ENCODE measurements at regions not wholly inside any gene's neighbourhood (a gene's known extent, or its start where the extent isn't known, plus 50 kb on each side); places are given as distances from the start of the nearest gene placed in this dataset.
"Not testable (repeated sequence)": the region's sequence is repeated elsewhere in the genome, so short reads cannot be mapped to it uniquely, and the experiment has no call there.

DNA sequence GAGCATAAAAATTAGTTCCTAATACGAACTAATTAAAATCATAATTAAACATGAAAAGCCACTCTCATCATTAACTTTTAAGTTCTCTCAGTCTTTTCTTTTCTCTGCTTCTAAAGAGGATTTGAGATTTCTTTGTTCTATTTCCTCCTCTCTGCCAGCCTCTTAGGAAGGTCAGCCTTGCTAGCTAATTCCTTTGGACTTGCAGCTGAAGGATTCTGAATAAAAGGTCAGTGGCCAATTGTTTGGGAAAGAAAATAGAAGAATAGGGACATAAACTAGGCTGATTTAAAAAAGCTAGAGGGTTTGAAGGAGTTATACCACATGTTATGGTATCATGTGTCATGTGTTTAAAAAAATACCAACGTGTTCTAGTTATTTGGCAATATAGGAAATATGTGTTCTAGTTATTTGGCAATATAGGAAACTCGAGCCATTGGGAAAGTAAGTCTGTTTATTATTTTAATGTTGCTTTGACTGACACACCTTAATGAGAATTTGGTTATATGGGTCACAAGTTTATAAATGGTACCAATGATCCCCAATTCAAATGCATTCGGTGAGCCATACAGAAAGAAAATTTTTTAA lies 1668.7 kb upstream of the PCDH7 start:
- DNase-seq: no peak

DNA sequence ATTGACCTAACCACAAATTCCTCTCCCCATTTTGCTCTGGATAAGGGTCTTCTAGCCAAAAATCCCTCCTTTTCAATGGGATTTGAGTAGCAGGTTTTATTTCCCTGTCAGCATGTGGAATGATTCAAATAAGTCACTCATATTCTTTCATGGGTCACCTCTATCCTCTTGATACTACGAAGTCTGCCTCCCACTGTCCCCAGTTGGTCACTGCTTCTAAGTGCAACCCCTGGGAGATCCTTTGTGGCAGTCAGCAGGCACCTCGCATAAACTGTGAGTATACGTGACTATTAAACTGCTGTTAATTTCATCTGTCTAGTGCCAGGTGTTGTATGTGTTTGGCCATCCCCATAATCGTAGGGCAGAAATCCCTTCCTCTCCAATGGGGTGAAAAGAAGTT lies 1667.9 kb upstream of the PCDH7 start:
- no peak for DNase-seq

DNA sequence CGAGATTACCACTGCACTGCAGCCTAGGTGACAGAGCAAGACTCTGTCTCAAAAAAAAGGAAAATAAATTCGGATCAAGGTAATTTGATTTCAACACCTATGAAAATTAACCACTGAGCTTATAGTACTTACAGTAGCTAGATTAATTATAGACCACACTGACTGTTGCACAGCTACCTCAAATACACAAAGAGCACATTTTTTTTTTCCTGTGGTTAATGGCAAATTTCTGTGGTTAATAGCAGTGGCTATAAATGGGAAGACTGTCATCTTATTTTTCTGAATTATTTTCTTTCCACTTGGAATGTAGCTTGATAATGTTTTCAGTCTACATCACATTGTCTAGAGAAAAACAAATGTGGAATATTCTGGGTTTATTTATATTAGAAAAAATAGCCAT lies 1661.6 kb upstream of the PCDH7 start:
- no peak for DNase-seq

DNA sequence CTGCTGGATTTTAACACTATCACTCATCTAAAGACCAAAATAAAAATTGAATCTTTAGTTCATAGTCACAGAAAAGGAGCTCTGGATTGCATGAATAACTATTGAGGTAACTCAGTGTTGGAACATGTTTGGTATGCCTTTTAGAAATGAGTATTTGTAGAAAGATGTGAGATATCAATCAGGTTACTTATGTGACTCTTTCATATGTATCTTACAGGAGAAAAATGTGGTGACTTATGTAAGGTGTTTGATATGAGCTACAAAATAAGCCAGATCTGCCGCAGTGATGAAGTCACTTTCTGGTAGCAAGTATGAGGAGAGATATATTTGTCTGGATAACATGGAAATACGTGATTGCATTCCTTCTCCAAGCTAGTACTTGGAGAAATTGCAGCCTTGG lies 1653.3 kb upstream of the PCDH7 start:
- no peak for DNase-seq

DNA sequence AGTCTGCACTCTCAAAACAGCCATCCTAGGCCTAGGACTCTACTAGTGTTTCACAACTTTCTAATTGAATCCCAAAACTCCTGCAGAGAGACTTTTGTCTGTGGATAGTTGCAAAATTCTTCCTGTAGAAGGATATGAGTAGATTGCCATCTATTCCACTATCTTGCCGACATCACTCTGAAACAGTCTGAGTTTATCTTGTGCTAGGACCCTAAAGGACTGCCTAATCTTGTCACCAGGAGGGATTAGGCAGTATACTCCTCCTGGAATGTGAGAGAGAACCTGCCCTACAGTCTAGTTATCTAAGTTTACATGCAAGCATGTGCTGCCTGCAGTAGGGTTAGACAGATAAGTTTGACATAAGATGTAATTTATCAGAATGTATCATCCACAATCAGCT lies 1646.6 kb upstream of the PCDH7 start:
- DNase-seq: no peak

DNA sequence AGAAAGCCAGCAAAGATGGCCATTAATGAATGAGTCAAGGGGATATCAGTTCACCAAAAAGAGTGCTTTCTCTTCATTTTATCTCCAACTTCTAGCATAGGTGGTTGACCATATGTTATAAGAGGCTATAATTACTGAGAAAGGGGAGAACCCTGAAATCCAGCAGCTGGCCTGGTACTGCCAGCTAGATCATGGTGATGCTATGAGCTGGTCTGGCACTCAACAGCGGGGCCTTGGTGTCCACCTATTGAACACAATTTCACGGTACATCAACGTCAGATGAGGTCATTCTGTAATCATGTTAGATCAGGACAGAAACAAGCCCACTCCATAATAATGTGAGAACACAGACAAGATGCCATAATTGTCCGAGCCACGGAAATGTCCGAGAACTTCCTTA lies 1644.8 kb upstream of the PCDH7 start:
- DNase-seq: no peak

DNA sequence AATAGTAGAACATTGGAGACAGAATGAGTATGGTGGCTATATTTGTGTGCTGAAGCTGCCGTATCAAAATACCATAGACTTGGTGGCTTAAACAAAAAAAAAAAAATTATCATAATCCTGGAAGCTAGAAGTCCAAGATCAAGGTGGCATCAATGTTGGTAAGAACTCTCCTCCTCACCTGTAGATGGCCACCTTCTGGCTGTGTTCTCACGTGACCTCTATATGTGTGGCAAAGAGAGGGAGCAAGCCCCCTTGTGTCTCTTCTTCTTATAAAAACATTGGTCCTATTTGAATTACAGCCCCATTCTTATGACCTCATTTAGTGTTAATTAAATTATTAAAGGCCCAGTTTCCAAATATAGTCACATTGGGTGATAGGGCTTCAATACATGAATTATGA lies 1640.9 kb upstream of the PCDH7 start:
- DNase-seq: no peak

DNA sequence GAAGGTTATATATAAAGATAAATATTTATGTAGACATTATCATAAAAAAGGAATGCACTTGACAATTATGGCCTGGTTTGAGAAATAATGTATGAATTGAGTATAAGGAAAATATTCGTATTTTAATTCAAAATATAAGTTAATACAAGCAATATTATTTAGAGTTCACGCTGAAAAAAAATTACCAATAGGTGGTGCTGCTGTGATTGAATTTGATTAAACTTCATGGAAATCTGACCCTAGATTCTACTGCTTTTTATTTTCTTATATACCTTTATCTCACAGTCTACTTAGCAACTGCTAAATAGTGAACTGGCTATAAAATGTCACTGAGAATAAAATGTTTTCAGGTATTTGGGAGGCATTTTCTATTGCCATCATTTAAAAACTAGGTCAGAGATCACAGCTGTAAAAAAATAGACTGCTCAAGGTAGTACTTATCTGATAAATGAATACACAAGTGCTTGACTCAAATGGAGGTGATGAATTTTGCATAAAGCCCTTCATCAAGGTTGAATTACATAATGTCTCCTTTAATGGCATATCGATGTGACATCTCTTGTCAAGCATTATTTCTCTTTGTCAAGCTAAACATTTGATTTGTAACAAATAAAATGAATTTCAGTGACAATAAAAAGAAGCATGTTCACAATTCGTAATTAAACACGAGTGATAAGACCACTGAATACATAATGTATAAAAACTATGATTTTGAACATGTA lies 1638.8 kb upstream of the PCDH7 start:
- DNase-seq: no peak

DNA sequence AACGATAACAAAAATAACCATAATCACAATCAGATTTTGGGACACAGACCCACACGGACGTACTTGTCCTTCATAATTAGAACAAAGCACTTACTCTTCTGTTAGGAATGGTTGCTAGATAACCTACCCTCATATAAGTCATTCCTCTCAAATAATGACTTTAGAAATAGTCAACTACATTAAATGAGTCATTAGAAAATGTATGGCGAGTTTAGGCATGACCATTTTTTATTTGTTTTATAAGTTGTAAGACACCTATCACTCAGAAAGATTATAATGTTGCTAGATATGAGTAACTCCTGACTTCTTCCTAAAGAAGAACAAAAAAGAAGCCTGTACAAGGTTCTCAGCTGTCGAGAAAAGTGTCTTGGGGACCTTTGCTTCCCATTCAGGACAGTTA lies 1637.5 kb upstream of the PCDH7 start:
- no peak for DNase-seq

DNA sequence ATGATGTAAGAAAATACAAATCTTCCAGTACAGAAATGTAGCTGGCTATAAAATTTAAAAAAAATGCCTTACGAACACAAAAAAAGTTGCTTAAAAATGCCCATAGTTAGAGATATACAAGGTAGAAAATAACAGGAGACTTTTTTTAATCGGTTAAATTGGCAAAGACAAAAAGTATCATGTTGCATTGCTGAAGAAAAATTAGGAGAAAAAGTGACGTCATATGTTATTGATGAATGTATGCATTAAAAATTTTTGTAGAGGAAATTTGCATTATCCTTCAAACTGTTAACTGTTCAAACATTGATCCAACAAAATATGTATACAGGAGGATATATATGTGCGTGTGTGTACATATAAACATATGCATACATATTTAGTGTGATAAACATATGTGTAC lies 1634.4 kb upstream of the PCDH7 start:
- DNase-seq: no peak

DNA sequence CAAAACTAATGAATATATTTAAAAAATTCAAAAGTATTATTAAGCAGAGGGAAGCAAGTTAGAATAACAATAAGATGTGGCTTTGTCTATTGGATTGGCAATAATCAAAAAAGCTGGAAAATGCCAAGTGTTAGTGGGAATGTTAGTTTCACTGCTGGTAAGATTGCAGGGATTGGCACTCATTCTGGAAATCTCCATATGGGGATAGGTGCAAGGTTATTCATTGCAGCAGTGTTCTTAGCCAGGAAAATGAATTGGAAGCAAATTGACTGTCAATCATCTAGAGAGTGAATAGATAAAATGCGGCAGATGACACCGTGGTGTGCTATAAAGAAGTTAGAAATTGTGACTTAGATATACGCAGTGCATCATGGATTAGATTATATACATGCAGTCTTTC lies 1615.5 kb upstream of the PCDH7 start:
- no peak for DNase-seq

DNA sequence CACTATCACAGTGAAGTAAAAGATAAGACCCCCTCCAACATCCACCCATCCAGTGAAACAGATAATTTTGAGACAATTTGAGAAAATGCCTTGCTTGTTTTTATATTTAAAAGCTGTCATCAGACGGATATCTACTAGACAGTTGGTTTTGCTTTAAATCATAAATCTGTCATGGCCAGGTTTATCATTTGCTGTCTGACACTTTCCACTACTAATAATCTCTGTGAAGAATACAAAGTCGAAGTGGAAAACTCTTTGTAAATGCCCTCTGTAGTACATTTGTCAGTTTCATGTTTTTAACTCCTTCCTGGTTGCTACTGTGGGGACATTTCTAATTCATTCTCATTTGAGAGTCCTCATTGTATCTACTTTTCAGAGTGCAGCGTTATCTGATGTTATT lies 1606.2 kb upstream of the PCDH7 start:
- DNase-seq: no peak

DNA sequence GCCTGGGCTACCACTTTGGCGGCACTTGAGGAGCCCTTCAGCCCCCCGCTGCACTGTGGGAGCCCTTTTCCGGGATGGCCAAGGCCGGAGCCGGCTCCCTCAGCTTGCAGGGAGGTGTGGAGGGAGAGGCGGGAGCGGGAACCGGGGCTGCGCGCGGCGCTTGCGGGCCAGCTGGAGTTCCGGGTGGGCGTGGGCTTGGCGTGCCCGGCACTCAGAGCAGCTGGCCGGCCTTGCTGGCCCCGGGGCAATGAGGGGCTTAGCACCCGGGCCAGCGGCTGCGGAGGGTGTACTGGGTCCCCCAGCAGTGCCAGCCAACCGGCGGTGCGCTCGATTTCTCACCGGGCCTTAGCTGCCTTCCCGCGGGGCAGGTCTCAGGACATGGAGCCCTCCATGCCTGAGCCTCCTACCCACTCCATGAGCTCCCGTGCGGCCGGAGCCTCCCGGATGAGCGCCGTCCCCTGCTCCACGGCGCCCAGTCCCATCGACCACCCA lies 1602.9 kb upstream of the PCDH7 start:
- DNase-seq: not testable (repeated sequence)

DNA sequence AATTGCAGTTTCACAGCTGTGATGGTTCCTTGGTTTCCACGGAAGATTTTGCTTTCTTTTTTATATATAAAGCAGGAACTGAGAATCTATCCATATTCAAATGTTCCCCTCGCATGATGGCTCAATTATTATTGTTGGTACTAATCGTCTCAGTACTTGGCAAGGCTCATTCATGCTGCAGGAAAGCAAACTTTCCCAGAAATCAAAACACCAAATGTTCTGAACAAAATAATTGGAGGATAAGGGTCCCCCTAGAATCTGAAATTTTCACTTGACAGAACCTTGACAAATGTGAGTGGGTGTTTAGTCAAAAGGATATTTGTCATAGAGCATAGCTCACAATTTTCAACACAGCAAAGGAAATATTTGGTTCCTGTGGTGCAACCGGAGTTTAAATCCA lies 1598.6 kb upstream of the PCDH7 start:
- DNase-seq: no peak

DNA sequence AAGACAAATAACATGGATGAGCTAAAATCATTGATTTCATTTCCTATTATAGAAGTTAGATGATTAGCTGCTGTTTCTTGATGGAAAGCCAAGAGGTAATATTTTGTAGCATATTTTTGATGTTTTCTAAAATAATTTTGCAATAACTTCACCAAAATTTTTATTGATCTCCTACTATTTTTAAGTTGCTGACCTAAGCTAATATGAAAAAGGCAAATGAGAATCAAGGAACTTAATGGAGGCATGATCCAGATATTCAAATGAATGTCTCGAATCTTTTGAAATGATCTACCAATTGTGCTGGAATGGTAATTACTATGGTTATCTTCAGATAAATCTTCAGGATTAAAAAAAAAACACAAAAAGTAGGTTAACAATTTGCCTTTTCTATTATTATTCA lies 1591.4 kb upstream of the PCDH7 start:
- no peak for DNase-seq

DNA sequence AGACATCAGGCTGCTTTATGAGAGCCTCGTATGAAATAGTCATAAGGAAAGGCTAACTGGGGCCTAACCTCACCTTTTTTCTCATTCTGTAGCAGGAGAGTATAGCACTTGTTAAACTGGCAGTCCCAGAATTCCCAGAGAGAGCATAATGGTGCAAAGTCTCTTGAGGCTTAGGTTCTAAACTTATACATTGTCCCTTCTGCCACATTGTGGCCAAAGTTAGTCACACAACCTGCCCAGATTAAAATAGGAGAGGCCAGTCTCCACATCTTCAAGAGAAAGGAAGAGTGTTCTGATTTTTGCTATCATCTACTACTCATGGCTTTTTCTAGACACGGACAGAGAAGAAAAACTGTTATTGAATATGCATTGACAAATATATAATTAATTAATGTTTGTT lies 1588.9 kb upstream of the PCDH7 start:
- DNase-seq: no peak

DNA sequence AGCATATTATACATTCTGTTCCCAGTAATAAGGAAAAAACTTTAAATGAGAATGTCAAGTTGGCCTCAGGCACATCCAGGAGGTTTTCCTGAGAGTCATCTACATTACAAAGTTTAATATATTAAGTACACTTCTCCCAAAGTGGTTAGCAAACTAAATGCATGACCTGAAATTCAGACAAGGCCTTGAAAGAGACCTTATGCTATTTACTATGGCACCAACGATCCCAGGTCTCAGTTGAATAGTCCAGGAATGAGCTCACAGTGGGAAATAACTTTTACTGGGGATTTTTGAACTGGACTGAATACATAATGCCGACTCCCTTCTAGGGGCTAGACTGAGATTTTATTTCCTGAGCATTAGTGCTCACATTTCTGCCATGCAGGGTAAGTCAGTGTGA lies 1577.5 kb upstream of the PCDH7 start:
- DNase-seq: no peak

DNA sequence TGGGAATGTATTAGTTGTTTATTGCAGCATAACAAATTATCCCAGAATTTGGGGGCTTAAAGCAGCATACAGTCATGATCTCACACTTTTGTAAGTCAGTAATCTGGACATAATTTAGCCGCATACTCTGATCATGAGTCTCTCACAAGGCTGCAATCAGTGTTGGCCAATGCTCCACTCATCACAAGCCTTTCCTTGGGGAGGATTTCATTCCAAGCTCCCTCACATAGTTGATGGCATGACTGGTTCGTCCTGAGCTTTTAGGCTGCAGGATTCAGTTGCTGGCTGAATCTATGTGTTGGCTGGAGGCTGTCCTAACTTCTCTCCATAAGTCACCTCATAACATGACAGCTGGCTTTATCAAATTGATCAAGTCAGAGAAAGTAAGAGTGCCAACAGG lies 1568.6 kb upstream of the PCDH7 start:
- no peak for DNase-seq

DNA sequence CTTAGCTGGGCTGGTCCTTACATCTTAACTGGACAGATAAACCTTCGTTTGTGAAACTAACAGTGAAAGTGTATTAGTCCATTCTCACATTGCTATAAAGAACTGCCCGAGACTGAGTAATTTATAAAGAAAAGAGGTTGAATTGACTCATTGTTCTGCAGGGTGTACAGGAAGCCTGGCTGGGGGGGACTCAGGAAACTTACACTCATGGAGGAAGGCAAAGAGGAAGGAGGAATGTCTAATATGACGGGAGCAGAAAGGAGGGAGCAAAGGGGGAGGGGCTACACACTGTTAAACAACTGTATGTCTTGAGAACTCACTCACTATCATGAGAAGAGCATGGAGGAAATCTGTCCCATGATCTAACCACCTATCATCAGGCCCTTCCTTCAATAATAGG lies 1566.5 kb upstream of the PCDH7 start:
- DNase-seq: no peak

DNA sequence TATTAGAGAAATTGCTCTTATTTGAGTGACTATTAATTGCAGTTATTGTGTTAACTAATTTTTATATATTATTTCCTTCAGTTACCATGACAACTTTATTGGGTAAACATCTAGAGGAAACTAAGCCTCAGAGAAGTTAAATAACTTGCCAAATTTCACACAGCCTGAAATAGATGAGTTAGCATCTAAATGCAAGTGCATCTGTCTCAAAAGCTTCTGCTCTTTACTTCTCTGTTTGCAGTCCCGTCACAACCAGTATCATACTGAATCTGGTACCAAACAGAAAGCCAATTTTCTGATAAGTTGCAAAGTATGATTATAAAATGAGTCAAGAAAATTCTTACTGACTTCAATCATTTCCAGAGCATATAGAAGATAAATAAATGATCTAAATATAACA lies 1544.9 kb upstream of the PCDH7 start:
- DNase-seq: no peak

DNA sequence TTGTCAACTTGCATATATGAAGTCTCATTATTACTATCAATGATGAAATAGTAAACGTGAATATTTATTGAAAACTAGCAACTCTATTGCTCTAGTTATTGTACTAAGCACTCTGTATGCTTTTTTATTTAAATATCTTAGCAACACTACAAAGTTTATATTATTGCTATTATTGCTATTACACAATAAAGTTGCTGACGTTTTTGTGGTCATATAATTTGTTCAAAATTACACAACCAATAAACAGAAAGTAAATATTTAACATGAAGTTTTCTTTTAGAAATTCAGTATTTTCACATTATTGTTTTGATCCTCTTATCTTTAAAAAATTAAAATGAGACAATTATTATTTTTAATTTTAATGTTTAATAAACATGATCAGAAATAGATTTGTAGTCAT lies 1521.1 kb upstream of the PCDH7 start:
- DNase-seq: no peak

DNA sequence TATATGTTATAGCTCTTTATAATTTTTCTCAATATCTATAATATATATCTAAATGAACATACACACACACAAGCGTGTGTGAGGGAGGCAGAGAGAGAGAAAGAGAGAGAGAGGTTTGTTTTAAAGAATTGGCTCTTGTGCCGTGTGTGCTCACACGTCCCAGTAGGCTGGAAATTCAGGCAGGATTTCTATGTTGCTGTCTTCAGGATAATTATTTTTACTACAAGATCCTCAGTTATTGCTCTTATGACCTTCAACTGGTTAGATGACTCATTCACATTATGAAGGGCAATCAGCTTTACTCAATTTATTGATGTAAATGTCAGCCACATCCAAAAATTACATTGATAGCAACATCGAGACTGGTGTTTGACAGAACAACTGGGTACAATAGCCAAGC lies 1520.7 kb upstream of the PCDH7 start:
- no peak for DNase-seq

DNA sequence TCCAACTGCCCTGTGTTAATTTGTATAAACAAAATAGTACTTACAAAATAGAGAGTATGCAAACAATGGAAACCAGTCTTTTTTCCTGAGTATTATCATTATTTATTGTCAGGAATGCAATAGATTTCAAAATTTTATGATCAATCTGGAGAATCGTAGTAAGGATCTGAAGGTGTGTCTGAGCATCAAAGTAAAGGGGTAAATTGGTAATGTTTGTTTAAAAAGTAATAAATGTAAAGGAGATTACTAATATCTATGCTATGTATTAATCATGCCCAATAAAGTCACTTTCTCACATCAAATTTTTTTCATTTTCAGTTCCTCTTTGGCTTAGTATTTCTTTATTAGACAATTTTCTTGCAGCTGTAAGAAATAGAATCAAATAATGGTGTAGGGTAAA lies 1507.1 kb upstream of the PCDH7 start:
- DNase-seq: no peak

DNA sequence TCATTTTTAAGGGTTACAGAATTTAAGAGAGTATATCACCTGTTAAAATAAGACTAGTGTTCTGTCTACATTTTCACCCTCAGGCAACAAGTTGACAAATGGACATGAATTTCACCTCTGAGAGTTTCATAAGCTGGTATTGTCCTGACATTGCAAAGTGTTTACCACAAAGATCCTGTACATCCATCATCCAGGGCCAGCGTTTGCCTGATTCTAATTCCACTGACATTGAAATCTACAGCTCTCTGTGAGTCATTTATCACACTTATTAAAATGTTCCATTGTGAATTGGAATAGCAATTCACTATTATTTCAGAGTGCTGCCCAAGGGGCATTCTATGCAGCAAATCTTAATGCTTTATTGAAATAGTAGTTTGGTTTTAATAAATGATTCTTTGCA lies 1499.4 kb upstream of the PCDH7 start:
- no peak for DNase-seq

DNA sequence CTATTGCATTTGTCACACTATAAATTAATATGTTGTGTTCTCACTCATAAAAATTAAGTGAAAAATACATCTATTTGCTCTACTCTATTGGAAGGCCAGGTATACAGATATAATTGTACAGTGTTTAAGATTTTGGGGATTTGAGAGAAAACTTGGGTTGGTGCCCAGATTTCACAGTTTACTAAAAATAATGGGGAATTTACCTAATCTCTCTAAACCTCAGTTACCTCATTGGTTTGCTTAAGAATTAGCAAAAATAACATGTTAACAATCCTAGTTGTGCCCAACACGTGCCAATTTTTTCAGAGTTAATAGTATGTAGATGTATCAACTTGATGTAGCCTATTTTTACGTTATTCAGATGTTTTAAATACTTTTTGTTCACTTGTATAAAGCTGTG lies 1495.3 kb upstream of the PCDH7 start:
- DNase-seq: no peak
